ENCODE measurements at regions not wholly inside any gene's neighbourhood (a gene's known extent, or its start where the extent isn't known, plus 50 kb on each side); places are given as distances from the start of the nearest gene placed in this dataset.

DNA sequence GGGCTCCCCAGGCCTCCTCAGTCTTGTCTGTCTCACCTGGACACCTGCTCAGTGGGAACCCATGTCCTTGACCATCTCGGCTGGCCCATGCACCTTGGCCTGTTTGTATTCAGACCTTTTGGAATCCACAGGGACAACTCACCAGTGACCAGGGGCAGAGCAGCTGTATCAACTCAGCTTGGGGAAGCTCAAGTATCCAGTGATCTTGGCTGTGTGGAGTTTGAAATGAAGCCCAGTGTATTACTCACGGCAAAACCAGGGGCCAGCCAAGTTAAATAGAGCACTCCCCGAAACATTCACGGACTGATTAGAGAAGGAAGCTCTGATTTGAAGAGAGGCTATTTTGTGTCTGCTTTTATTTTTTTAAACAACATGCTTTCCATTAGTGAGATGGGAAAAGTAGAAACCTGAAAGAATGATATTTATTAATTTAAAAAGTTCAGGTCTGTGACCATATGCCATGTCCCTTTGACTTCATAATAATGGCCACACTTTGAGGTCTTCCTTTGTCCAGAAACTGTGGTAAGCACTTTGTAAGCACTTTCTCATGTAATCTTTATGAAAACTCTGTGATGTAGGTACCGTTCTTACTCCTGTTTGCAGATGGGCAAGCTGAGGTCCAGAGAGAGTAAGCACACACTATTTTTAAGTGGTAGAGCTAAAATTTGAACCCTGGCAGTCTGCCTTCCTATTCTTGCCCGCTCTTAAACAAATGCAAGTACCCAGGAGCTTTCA is 656.5 kb downstream of the BNC2 start:
- TF ChIP-seq, protein P1, sequence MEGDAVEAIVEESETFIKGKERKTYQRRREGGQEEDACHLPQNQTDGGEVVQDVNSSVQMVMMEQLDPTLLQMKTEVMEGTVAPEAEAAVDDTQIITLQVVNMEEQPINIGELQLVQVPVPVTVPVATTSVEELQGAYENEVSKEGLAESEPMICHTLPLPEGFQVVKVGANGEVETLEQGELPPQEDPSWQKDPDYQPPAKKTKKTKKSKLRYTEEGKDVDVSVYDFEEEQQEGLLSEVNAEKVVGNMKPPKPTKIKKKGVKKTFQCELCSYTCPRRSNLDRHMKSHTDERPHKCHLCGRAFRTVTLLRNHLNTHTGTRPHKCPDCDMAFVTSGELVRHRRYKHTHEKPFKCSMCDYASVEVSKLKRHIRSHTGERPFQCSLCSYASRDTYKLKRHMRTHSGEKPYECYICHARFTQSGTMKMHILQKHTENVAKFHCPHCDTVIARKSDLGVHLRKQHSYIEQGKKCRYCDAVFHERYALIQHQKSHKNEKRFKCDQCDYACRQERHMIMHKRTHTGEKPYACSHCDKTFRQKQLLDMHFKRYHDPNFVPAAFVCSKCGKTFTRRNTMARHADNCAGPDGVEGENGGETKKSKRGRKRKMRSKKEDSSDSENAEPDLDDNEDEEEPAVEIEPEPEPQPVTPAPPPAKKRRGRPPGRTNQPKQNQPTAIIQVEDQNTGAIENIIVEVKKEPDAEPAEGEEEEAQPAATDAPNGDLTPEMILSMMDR (IDR thresholded peaks at IDR 0.05): no peak
- Mint-ChIP-seq H3K27ac (peak overlapping the region; percentile 21), H3K9me3 (peaks cover 12% of the 10 kb centered on the region), H3K36me3 (ENCODE audit: low read depth) (peaks cover 5% of the 10 kb centered on the region), H3K4me1 (peaks cover 25% of the 10 kb centered on the region), H3K27me3 (ENCODE audit: low read depth, poor library complexity) (no peaks in the 10 kb centered on the region), H3K4me3 (no peak overlapping the region)
- DNase-seq: no peak

DNA sequence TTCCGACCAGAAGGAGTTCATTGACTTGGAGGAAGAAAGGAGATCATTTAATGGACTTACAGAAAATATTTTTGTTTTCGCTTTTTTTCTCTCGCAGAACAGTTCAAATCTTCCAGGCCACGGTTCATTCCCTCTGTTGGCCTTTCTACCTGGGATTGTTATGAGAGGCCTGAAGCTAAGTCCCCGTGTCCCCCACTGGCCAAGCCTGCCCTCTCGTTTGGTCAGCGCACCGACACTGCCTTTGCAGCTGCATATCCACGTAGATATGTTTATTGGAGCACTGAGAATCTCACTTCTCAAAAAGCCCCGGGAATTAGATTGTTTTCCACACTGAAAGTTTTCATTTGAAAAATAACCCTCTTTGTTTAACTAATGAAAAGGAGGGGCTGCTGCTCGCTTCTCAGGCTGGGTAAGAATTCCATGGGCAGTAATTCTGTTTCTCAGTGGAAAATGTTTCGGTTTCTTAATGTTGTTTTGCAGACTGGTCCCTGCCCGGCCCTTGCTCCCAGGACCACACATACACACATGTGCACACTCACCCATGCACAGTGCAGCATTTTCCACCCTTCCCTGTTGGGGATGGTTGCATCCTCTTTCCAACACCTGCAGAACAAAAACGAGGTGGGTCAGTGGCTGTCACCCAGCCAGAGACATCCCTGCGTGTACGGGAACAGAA is 655.7 kb downstream of the BNC2 start:
- no peak for DNase-seq
- peaks cover 25% of the 10 kb centered on the region for H3K4me1 Mint-ChIP-seq
- peak overlapping the region; percentile 52 for H3K27ac Mint-ChIP-seq
- peaks cover 12% of the 10 kb centered on the region for H3K9me3 Mint-ChIP-seq
- TF ChIP-seq, protein P1 (IDR thresholded peaks at IDR 0.05): no peak
- peaks cover 4% of the 10 kb centered on the region for H3K36me3 Mint-ChIP-seq (ENCODE audit: low read depth)
- H3K27me3 Mint-ChIP-seq (ENCODE audit: low read depth, poor library complexity): no peaks in the 10 kb centered on the region
- H3K4me3 Mint-ChIP-seq: no peak overlapping the region

DNA sequence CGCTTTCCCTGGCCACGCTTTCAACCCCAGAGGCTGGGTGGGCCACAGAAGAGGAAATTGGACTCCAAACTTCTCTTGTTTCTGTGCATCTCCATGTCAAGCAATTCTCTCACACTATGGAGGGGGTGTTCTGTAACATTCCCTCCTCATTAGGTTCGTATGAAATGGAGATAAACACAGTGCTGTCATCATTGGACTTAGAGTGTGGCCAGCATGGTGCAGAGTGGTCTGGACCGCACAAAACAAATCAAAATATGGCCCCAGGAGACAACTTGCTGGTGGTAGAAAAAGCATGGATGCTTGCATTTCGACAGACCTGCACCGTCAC is 655.2 kb downstream of the BNC2 start:
- H3K27ac Mint-ChIP-seq: no peak overlapping the region
- DNase-seq: no peak
- TF ChIP-seq, protein P1 (IDR thresholded peaks at IDR 0.05): no peak
- H3K4me3 Mint-ChIP-seq: no peak overlapping the region
- H3K27me3 Mint-ChIP-seq (ENCODE audit: low read depth, poor library complexity): no peaks in the 10 kb centered on the region
- peaks cover 8% of the 10 kb centered on the region for H3K9me3 Mint-ChIP-seq
- H3K36me3 Mint-ChIP-seq (ENCODE audit: low read depth): no peaks in the 10 kb centered on the region
- H3K4me1 Mint-ChIP-seq: peaks cover 25% of the 10 kb centered on the region

DNA sequence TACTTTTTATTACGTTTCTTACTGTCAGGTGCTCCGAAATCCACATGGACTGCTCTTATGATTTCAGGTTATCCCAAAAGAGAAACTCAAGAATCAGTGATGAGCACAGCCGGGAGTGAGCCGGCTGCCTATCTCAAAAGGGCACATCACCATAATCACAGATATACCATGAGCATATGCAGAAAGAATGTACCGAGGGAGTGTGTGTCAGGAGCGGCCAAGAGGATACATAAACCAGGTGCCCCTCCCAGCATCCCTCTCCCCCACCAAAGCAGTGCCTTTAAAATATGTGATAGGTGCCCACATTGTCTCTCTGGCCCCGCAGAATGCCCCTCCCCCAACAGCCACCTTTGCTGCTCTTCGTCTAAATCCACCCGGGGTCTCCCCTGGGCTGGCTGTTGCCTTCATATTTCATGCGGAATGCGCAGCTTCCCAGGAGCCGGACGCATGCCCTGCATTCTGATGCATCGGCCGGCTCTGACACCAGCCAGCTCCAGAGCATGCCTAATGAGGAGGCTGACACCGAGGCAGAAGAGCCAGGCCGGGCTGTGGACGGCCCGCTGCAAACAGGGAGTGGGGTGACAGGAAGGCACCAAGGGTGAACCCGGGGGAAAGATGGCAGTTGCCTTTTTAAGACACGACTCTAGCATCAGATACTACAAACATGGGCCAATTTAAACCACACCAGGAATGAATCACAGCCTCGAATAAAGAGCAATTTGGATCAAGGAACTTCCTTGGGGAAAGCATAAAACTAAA is 652.3 kb downstream of the BNC2 start:
- H3K9me3 Mint-ChIP-seq: no peaks in the 10 kb centered on the region
- no peak overlapping the region for H3K4me3 Mint-ChIP-seq
- H3K27ac Mint-ChIP-seq: peak overlapping the region; percentile 31
- no peaks in the 10 kb centered on the region for H3K27me3 Mint-ChIP-seq (ENCODE audit: low read depth, poor library complexity)
- peaks cover 41% of the 10 kb centered on the region for H3K4me1 Mint-ChIP-seq
- no peaks in the 10 kb centered on the region for H3K36me3 Mint-ChIP-seq (ENCODE audit: low read depth)
- TF ChIP-seq, protein P1 (IDR thresholded peaks at IDR 0.05): no peak
- no peak for DNase-seq

DNA sequence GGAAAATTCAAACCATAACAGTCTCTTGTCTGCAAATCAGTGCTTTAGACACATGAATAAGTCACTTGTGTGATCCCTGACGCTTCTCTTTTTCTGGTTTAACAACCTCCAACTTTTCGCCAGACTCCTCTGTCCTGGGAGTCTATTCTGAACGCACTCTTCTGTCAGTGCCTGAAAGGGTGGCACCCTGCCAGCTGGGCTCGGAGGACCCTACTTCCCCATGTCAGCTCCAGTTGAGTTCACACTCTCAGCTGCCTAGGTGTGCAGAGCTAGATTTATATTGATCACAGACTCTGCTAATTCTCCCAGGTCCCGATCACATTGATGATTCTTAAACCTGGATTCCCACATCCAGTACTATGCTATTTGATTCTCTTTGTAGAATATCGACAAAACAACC is 649.1 kb downstream of the BNC2 start:
- Mint-ChIP-seq H3K27ac (no peak overlapping the region), H3K4me1 (peaks cover 17% of the 10 kb centered on the region), H3K36me3 (ENCODE audit: low read depth) (peaks cover 5% of the 10 kb centered on the region), H3K9me3 (peaks cover 11% of the 10 kb centered on the region), H3K27me3 (ENCODE audit: low read depth, poor library complexity) (no peaks in the 10 kb centered on the region), H3K4me3 (no peak overlapping the region)
- DNase-seq: no peak
- TF ChIP-seq, protein P1 (IDR thresholded peaks at IDR 0.05): no peak

All from nephron progenitor cell (in vitro differentiated cells).